HUES6 (cell line): ENCODE measurements at regions not wholly inside any gene's neighbourhood (a gene's known extent, or its start where the extent isn't known, plus 50 kb on each side); places are given as distances from the start of the nearest gene placed in this dataset.

Source experiments
- H3K27ac ChIP-seq: 2 replicates; pipeline ENCODE4 v1.7.0; 2013; ENCODE audit warnings: low read depth, mild to moderate bottlenecking, low read length, inconsistent platforms
- H3K27me3 ChIP-seq: 2 replicates; pipeline ENCODE4 v1.6.1; 2013; ENCODE audit warnings: low read length; ENCODE audit not compliant: control insufficient read depth, insufficient read depth
- H3K36me3 ChIP-seq: 2 replicates; pipeline ENCODE4 v1.6.1; 2013; ENCODE audit warnings: low read length; ENCODE audit not compliant: control insufficient read depth, insufficient read depth
- H3K4me1 ChIP-seq: 2 replicates; pipeline ENCODE4 v1.6.1; 2013; ENCODE audit warnings: low read length; ENCODE audit not compliant: control insufficient read depth, insufficient read depth
- H3K4me3 ChIP-seq: 2 replicates; pipeline ENCODE4 v1.5.1; 2013; ENCODE audit warnings: low read depth, low read length
- H3K9ac ChIP-seq: one replicate; pipeline ENCODE4 v1.6.1; 2013; ENCODE audit warnings: mild to moderate bottlenecking, low read length
- H3K9me3 ChIP-seq: 2 replicates; pipeline ENCODE4 v1.6.1; 2013; ENCODE audit warnings: low read depth, low read length; ENCODE audit not compliant: control insufficient read depth, insufficient read depth

- Histone ChIP-seq H3K4me1 (no peaks in the 10 kb centered on the region), H3K9ac (no peak overlapping the region), H3K27ac (no peak overlapping the region), H3K4me3 (no peak overlapping the region), H3K27me3 (no peaks in the 10 kb centered on the region), H3K36me3 (no peaks in the 10 kb centered on the region), H3K9me3 (no peaks in the 10 kb centered on the region; the same call in 1 of the 2 replicates)
Measured at GRCh38 chr22:48750282-48750681, 1077.4 kb downstream of the BRD1 start.

DNA sequence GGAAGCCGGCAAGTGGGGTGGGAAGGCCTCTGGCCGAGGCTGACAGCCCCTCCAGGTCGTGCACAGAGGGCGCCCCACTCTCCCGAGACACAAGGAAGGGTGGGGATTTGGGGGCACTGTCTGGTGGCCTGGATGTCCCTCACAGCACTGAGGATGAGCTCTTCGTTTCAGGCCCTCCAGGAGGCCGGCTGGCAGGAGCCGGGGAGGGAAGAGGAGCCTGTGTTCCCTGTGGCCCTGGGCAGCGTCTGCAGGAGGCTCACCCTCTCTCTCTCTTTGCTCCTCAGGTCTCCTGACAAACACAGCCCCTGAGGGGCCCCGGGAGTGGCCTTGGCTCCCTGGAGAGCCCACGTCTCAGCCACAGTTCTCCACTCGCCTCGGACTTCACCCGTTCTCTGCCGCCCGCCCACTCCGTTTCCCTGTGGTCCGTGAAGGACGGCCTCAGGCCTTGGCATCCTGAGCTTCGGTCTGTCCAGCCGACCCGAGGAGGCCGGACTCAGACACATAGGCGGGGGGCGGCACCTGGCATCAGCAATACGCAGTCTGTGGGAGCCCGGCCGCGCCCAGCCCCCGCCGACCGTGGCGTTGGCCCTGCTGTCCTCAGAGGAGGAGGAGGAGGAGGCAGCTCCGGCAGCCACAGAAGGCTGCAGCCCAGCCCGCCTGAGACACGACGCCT, 1078.0 kb downstream of the BRD1 start:
- Histone ChIP-seq H3K4me3 (no peak overlapping the region), H3K27ac (no peak overlapping the region), H3K9me3 (no peaks in the 10 kb centered on the region; the same call in 1 of the 2 replicates), H3K9ac (no peak overlapping the region), H3K27me3 (no peaks in the 10 kb centered on the region), H3K4me1 (no peaks in the 10 kb centered on the region), H3K36me3 (no peaks in the 10 kb centered on the region)

DNA sequence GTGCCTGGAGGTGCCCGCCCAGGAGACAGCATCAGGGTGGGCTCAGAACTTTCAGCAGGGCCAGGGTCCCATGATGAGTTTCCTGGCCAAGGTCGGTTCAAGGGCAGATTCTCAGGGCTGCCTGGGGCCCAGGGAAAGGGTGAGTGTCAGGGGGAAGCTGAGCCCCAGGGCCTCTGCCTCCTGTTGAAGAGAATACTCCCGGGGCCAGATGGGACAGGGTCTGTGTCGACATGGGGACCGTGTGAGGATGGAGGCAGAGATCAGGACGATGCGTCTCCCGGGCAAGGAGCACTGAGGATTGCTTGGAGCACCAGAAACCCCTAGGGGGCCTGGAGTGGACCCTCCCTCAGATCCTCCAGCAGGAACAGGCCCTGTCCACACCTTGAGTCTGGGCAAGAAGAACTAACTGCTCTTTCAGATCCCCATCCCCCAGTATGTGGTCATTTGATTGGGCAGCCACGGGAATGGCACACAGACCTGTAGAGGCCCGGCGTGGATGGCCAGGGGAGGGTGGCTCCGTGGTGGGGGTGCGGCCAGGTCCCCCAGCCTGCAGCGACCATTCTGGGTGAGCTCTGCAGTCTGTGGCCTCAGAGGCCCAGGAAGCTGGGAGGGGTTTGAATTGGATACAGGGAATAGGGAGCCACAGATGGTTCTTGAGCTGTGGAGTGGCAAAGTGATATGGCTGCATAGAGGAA, 1078.7 kb downstream of the BRD1 start:
- H3K4me3 ChIP-seq: no peak overlapping the region
- H3K9me3 ChIP-seq: no peaks in the 10 kb centered on the region; the same call in 1 of the 2 replicates
- no peaks in the 10 kb centered on the region for H3K4me1 ChIP-seq
- no peaks in the 10 kb centered on the region for H3K36me3 ChIP-seq
- H3K27me3 ChIP-seq: no peaks in the 10 kb centered on the region
- H3K9ac ChIP-seq: no peak overlapping the region
- H3K27ac ChIP-seq: no peak overlapping the region

GRCh38 chr22:48748113-48748859, 1079.4 kb downstream of the BRD1 start:
- H3K4me3 ChIP-seq: no peak overlapping the region
- no peaks in the 10 kb centered on the region for H3K4me1 ChIP-seq
- no peak overlapping the region for H3K9ac ChIP-seq
- no peaks in the 10 kb centered on the region for H3K36me3 ChIP-seq
- no peak overlapping the region for H3K27ac ChIP-seq
- no peaks in the 10 kb centered on the region for H3K27me3 ChIP-seq
- no peaks in the 10 kb centered on the region; the same call in 1 of the 2 replicates for H3K9me3 ChIP-seq

DNA sequence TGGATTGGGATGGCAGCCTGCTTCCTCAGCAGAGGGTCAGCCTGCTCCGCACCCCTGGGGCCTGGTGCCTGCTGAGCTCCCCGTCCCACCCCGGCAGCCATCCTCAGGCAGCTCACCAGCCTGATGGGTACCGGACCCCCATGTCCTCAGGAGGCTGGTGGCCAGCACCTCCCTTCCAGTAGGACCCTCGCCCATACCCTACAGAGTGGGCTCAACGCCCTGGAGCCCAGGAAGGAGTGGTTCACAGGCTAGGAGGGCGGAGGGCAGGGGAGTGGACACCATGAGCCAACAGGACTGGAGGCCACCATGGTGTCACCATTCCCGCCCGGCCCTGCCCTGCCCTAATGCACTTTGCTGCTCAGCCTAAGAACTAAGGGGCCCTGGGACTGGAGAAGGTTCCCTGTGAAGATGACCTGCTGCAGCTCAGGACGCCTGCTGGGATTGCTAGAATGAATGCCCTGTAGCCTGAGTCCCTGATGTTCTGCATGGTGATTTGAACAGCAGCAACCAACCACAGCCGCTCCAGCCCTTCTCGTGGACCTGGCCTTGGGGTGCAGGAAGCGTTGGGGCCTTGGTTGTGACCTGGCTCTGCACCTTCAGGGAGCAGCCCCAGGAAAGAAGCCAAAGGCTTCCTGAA, 1080.8 kb downstream of the BRD1 start:
- Histone ChIP-seq H3K4me1 (no peaks in the 10 kb centered on the region), H3K27me3 (no peaks in the 10 kb centered on the region), H3K9me3 (no peaks in the 10 kb centered on the region; the same call in 1 of the 2 replicates)

GRCh38 chr22:48745842-48746788, 1081.6 kb downstream of the BRD1 start:
- Histone ChIP-seq H3K27me3 (no peaks in the 10 kb centered on the region), H3K9ac (no peak overlapping the region), H3K4me3 (no peak overlapping the region), H3K9me3 (no peaks in the 10 kb centered on the region; the same call in 1 of the 2 replicates), H3K36me3 (no peaks in the 10 kb centered on the region), H3K27ac (no peak overlapping the region), H3K4me1 (no peaks in the 10 kb centered on the region)

More for the DNA sequence above, 1080.8 kb downstream of the BRD1 start:
- H3K9ac ChIP-seq: no peak overlapping the region
- no peak overlapping the region for H3K27ac ChIP-seq
- no peaks in the 10 kb centered on the region for H3K36me3 ChIP-seq
- H3K4me3 ChIP-seq: no peak overlapping the region

DNA sequence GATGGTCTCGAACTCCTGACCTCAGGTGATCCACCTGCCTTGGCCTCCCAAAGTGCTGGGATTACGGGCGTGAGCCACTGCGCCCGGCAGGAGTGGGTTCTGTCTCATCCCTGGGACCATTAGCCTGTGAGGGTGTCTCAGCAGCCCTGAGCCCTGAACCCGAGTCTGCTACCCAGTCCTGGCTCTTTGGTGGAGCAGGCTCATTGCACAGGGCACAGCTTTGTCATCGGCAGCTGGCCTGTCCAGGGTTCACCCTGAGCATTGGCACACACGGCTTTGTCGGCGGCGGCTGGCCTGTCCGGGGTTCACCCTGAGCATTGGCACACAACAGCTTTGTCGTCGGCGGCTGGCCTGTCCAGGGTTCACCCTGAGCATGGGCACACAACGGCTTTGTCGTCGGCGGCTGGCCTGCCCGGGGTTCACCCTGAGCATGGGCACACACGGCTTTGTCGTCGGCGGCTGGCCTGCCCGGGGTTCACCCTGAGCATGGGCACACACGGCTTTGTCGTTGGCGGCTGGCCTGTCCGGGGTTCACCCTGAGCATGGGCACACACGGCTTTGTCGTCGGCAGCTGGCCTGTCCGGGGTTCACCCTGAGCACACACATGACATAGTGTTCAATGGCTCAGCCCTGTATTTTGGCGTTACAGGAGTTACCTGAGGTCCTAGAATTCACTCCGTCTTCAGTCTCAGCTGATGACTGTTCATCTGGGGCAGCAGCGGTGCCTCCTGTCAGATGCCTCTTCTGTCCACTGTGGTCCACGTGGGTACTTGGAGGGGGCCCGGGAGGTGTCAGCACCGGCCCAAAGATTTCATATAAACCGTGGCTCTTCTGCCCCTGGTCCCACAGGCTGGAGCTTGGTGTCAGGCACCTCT, 1082.5 kb downstream of the BRD1 start:
- Histone ChIP-seq H3K9me3 (no peaks in the 10 kb centered on the region; the same call in 1 of the 2 replicates), H3K9ac (no peak overlapping the region), H3K27ac (no peak overlapping the region), H3K27me3 (no peaks in the 10 kb centered on the region), H3K4me3 (no peak overlapping the region), H3K36me3 (no peaks in the 10 kb centered on the region), H3K4me1 (no peaks in the 10 kb centered on the region)

DNA sequence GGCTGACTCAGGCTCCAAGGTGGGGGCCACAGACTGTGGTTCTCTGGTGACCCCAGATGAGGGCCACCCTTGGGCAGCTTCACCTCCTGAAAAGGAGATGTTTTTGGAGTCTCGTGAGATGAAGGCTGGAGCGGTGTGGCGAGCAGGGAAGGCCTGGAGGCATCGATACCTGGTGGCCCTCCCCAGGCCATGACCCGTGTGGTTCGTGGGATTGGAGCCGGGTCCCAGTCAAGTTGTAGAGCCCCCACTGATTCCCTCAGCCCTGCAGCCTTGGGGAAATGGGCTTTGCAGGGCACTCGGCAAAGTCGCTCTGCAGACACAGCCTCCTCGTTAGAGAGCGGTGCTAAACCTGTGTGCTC, 1083.4 kb downstream of the BRD1 start:
- no peaks in the 10 kb centered on the region for H3K36me3 ChIP-seq
- no peak overlapping the region for H3K4me3 ChIP-seq
- peaks cover 1% of the 10 kb centered on the region; the same call in 1 of the 2 replicates for H3K9me3 ChIP-seq
- H3K9ac ChIP-seq: no peak overlapping the region
- no peaks in the 10 kb centered on the region for H3K27me3 ChIP-seq
- H3K27ac ChIP-seq: no peak overlapping the region
- H3K4me1 ChIP-seq: no peaks in the 10 kb centered on the region

GRCh38 chr22:48743601-48744282, 1083.9 kb downstream of the BRD1 start:
- H3K4me3 ChIP-seq: no peak overlapping the region
- H3K4me1 ChIP-seq: no peaks in the 10 kb centered on the region
- no peaks in the 10 kb centered on the region for H3K27me3 ChIP-seq
- H3K36me3 ChIP-seq: no peaks in the 10 kb centered on the region
- no peak overlapping the region for H3K27ac ChIP-seq
- H3K9ac ChIP-seq: no peak overlapping the region
- peaks cover 2% of the 10 kb centered on the region; the same call in 1 of the 2 replicates for H3K9me3 ChIP-seq
